ENCODE measurements at regions not wholly inside any gene's neighbourhood (a gene's known extent, or its start where the extent isn't known, plus 50 kb on each side); places are given as distances from the start of the nearest gene placed in this dataset.
A peak's percentile ranks its signal among the peaks of the same experiment; 100 is the strongest.

- no peak for DNase-seq (ENCODE audit: low spot score)
Observed at GRCh38 chr1:238281418-238281817, 390.7 kb upstream of the ZP4 start.

- DNase-seq (ENCODE audit: low spot score) = no peak
Observed at GRCh38 chr1:238279694-238280380, 389.1 kb upstream of the ZP4 start.

GRCh38 chr1:238272145-238272544 is 381.4 kb upstream of the ZP4 start:
- peak; percentile 3 for DNase-seq (ENCODE audit: low spot score)

- no peak for DNase-seq (ENCODE audit: low spot score)
Observed at GRCh38 chr1:238265866-238266265, 375.1 kb upstream of the ZP4 start.

- no peak for DNase-seq (ENCODE audit: low spot score)
Observed at GRCh38 chr1:238264951-238265350, 374.2 kb upstream of the ZP4 start.

GRCh38 chr1:238258510-238258909 is 367.8 kb upstream of the ZP4 start:
- DNase-seq (ENCODE audit: low spot score) = no peak

GRCh38 chr1:238257018-238257621 is 366.4 kb upstream of the ZP4 start:
- DNase-seq (ENCODE audit: low spot score) = no peak

- DNase-seq (ENCODE audit: low spot score) = no peak
Observed at GRCh38 chr1:238254935-238255334, 364.2 kb upstream of the ZP4 start.

GRCh38 chr1:238252033-238252802 is 361.5 kb upstream of the ZP4 start:
- peak; percentile 32 for DNase-seq (ENCODE audit: low spot score)

GRCh38 chr1:238248356-238248755 is 357.6 kb upstream of the ZP4 start:
- no peak for DNase-seq (ENCODE audit: low spot score)

GRCh38 chr1:238242181-238242580 is 351.5 kb upstream of the ZP4 start:
- no peak for DNase-seq (ENCODE audit: low spot score)

- no peak for DNase-seq (ENCODE audit: low spot score)
Observed at GRCh38 chr1:238241607-238242006, 350.9 kb upstream of the ZP4 start.

- no peak for DNase-seq (ENCODE audit: low spot score)
Observed at GRCh38 chr1:238239343-238239742, 348.6 kb upstream of the ZP4 start.

- no peak for DNase-seq (ENCODE audit: low spot score)
Observed at GRCh38 chr1:238233966-238234365, 343.2 kb upstream of the ZP4 start.

GRCh38 chr1:238232084-238232710 is 341.5 kb upstream of the ZP4 start:
- DNase-seq (ENCODE audit: low spot score) = no peak

- DNase-seq (ENCODE audit: low spot score) = no peak
Observed at GRCh38 chr1:238226810-238227209, 336.1 kb upstream of the ZP4 start.

- peak; percentile 53 for DNase-seq (ENCODE audit: low spot score)
Observed at GRCh38 chr1:238223076-238223640, 332.4 kb upstream of the ZP4 start.

GRCh38 chr1:238221738-238222137 is 331.0 kb upstream of the ZP4 start:
- DNase-seq (ENCODE audit: low spot score) = no peak

GRCh38 chr1:238214449-238214848 is 323.7 kb upstream of the ZP4 start:
- DNase-seq (ENCODE audit: low spot score) = no peak

GRCh38 chr1:238205045-238205662 is 314.4 kb upstream of the ZP4 start:
- no peak for DNase-seq (ENCODE audit: low spot score)

GRCh38 chr1:238201992-238202391 is 311.3 kb upstream of the ZP4 start:
- no peak for DNase-seq (ENCODE audit: low spot score)

GRCh38 chr1:238199325-238199724 is 308.6 kb upstream of the ZP4 start:
- DNase-seq (ENCODE audit: low spot score) = no peak

Data from putamen (tissue), 1 donor.